Breast epithelium (tissue), 3 donors: ENCODE measurements at regions not wholly inside any gene's neighbourhood (a gene's known extent, or its start where the extent isn't known, plus 50 kb on each side); places are given as distances from the start of the nearest gene placed in this dataset.

Source experiments
- POLR2A ChIP-seq: fragments of 450-650 bp; IDR thresholded peaks from one replicate; pipeline ENCODE4 v1.6.1; 2016; ENCODE audit warnings: antibody characterized with exemption, mild to moderate bottlenecking, moderate library complexity
- POLR2AphosphoS5 ChIP-seq, 3 donors: sonication (generic); formaldehyde crosslinking; IDR thresholded peaks; one replicate each; pipeline ENCODE4 v1.6.1; 2017; ENCODE audit warnings: antibody characterized with exemption in 3 of 3
- TF ChIP-seq, protein P1 (sequence below), 3 donors: fragments of 450-650 bp; IDR thresholded peaks; one replicate each; pipeline ENCODE4 v1.5.1; 2016 to 2017; ENCODE audit warnings: antibody characterized with exemption in 3 of 3, mild to moderate bottlenecking in 3 of 3, moderate library complexity in 3 of 3

DNA sequence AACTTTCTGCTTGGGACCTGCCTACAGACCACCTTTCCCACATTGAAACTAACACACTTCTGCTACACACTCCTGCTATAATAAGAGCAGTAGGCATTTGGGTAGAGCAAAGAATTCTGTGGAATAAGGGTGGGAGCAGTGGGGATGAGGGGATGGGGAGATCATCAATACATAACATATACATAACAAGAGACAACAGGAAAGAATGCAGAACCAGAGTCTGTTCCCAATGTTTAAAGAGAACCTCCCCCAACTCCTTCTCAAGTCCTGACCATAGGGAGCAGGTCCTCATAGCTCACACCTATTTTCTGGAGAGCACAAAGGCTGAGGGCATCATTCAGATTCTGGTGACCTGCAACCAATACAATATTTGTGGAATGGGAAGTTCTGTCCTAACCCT, 121.6 kb upstream of the BARHL2 start:
- TF ChIP-seq, protein P1, sequence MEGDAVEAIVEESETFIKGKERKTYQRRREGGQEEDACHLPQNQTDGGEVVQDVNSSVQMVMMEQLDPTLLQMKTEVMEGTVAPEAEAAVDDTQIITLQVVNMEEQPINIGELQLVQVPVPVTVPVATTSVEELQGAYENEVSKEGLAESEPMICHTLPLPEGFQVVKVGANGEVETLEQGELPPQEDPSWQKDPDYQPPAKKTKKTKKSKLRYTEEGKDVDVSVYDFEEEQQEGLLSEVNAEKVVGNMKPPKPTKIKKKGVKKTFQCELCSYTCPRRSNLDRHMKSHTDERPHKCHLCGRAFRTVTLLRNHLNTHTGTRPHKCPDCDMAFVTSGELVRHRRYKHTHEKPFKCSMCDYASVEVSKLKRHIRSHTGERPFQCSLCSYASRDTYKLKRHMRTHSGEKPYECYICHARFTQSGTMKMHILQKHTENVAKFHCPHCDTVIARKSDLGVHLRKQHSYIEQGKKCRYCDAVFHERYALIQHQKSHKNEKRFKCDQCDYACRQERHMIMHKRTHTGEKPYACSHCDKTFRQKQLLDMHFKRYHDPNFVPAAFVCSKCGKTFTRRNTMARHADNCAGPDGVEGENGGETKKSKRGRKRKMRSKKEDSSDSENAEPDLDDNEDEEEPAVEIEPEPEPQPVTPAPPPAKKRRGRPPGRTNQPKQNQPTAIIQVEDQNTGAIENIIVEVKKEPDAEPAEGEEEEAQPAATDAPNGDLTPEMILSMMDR (IDR thresholded peaks at IDR 0.05) = no peak
- TF ChIP-seq POLR2AphosphoS5 (IDR thresholded peaks at IDR 0.05) (no peak), POLR2A (no peak)
